GM12878 (cell line): ENCODE measurements at regions not wholly inside any gene's neighbourhood (a gene's known extent, or its start where the extent isn't known, plus 50 kb on each side); places are given as distances from the start of the nearest gene placed in this dataset.
"Not testable (repeated sequence)": the region's sequence is repeated elsewhere in the genome, so short reads cannot be mapped to it uniquely, and the experiment has no call there.

Source experiments
- JUND ChIP-seq: IDR thresholded peaks from 2 replicates; pipeline ENCODE4 v1.6.1; 2012; ENCODE audit warnings: low read depth, mild to moderate bottlenecking, low read length, improper control_type of control experiment, moderate library complexity
- POLR2A ChIP-seq: IDR thresholded peaks from 2 replicates; pipeline ENCODE4 v1.6.1; 2011; ENCODE audit warnings: low read depth, mild to moderate bottlenecking, low read length
- SMC3 ChIP-seq: IDR thresholded peaks from 2 replicates; pipeline ENCODE4 v1.6.1; 2011; ENCODE audit warnings: low read length, improper control_type of control experiment, borderline replicate concordance
- SREBF1 ChIP-seq: IDR thresholded peaks from 2 replicates; pipeline ENCODE4 v1.6.1; 2012; ENCODE audit warnings: mild to moderate bottlenecking, low read length

- not testable (repeated sequence) for TF ChIP-seq JUND, SMC3, POLR2A, SREBF1
These were observed 280.0 kb downstream of the BCL2L11 start for GRCh38 chr2:111400598-111401253.
